K562 (cell line): ENCODE measurements at regions not wholly inside any gene's neighbourhood (a gene's known extent, or its start where the extent isn't known, plus 50 kb on each side); places are given as distances from the start of the nearest gene placed in this dataset.

Experiments used
- ATAC-seq: fragments of 200-7000 bp; cut with Tn5 transposase; 3 replicates; pipeline ENCODE4 v1.9.1; 2020; ENCODE audit warnings: moderate library complexity
- BruUV-seq: library from RNA; stranded (reverse); fragments of 400-500 nt; replicated peaks from 2 replicates; lab custom pipeline; 2021; lab: Mats Ljungman, UMichigan
- CTCF ChIA-PET: fragments of 300-600 bp; formaldehyde crosslinking; extraction: SDS; loops from one replicate; lab custom pipeline; 2021; ENCODE audit warnings: low intra/inter-chr PET ratio; lab: Yijun Ruan, JAX
- POLR2A ChIA-PET: fragments of 300-600, 350-650 bp; sonication (Branson Sonifier 250); formaldehyde crosslinking; extraction: SDS; loops from one replicate; lab custom pipeline; 2021; ENCODE audit warnings: antibody characterized with exemption, inconsistent platforms; lab: Yijun Ruan, JAX
- DNase-seq, 4 experiments: peaks; one replicate each; pipeline versions ENCODE4 v3.0.0 to v3.0.0-alpha.2; 2011 to 2018; ENCODE audit warnings: low spot score in 3 of 4, mixed read lengths in 3 of 4; ENCODE audit errors: extremely low read depth in 1 of 4
- FAIRE-seq: peaks from 2 replicates; lab custom pipeline; 2011; peaks lifted over from hg19 to GRCh38; lab: Jason Lieb, UNC
- H2AFZ ChIP-seq: 2 replicates; pipeline ENCODE4 v1.6.0; 2011; ENCODE audit warnings: low read depth, low read length, control low read depth, inconsistent platforms
- H3K27ac ChIP-seq: fragments of 200-600 bp; 3 replicates; pipeline ENCODE4 v1.8.0; 2011; ENCODE audit warnings: low read depth, mild to moderate bottlenecking, control low read depth, inconsistent platforms, low read length, moderate library complexity, mixed read lengths; ENCODE audit errors: extremely low read depth
- H3K27me3 ChIP-seq, 2 experiments: fragments of 300-600 bp in 1 of 2; 2 replicates in 1 of 2; 3 replicates in 1 of 2; pipeline versions ENCODE4 v1.6.0 to v1.8.0; 2011; ENCODE audit warnings: inconsistent platforms in 2 of 2, low read length in 2 of 2, mild to moderate bottlenecking in 1 of 2, mixed read lengths in 1 of 2, moderate library complexity in 1 of 2; ENCODE audit not compliant: control insufficient read depth in 2 of 2, insufficient read depth in 2 of 2
- H3K36me3 ChIP-seq: fragments of 300-600 bp; 3 replicates; pipeline ENCODE4 v1.8.0; 2011; ENCODE audit warnings: mild to moderate bottlenecking, low read length, inconsistent platforms; ENCODE audit not compliant: control insufficient read depth, insufficient read depth
- H3K4me1 ChIP-seq, 2 experiments: fragments of 200-600 bp in 1 of 2; replicated peaks in 1 of 2; 2 replicates in 1 of 2; 3 replicates in 1 of 2; pipeline versions ENCODE4 v1.5.1 to v1.8.0; 2011; ENCODE audit warnings: inconsistent platforms in 2 of 2, low read length in 2 of 2, mild to moderate bottlenecking in 1 of 2, mixed read lengths in 1 of 2, moderate library complexity in 1 of 2; ENCODE audit not compliant: control insufficient read depth in 2 of 2, insufficient read depth in 2 of 2
- H3K4me2 ChIP-seq: 2 replicates; pipeline ENCODE4 v1.6.1; 2011; ENCODE audit warnings: low read length, control low read depth, inconsistent platforms, mixed read lengths; ENCODE audit not compliant: insufficient read depth
- H3K4me3 ChIP-seq: fragments of 200-600 bp; sonication (generic), shearing (Covaris generic); 2 replicates; pipeline ENCODE4 v1.5.1; 2016; ENCODE audit warnings: control low read depth, inconsistent platforms
- H3K79me2 ChIP-seq: fragments of 200-600 bp; 3 replicates; pipeline ENCODE4 v1.8.0; 2011; ENCODE audit warnings: low read length, inconsistent platforms; ENCODE audit not compliant: control insufficient read depth, insufficient read depth
- H3K9ac ChIP-seq, 2 experiments: 2 replicates each; pipeline versions ENCODE4 v1.6.0 to v1.6.1; 2011; ENCODE audit warnings: low read depth in 2 of 2, low read length in 2 of 2, control low read depth in 1 of 2, inconsistent platforms in 1 of 2, mild to moderate bottlenecking in 1 of 2, mixed read lengths in 1 of 2; ENCODE audit not compliant: insufficient read depth in 1 of 2
- H3K9me1 ChIP-seq: one replicate; pipeline ENCODE4 v1.6.0; 2011; ENCODE audit warnings: inconsistent platforms, mild to moderate bottlenecking, low read length, moderate library complexity; ENCODE audit not compliant: control insufficient read depth, insufficient read depth
- H3K9me3 ChIP-seq: replicated peaks from 2 replicates; pipeline ENCODE4 v1.5.1; 2011; ENCODE audit warnings: low read depth, low read length, inconsistent platforms; ENCODE audit not compliant: control insufficient read depth, insufficient read depth
- H4K20me1 ChIP-seq: replicated peaks from 2 replicates; pipeline ENCODE4 v1.6.1; 2011; ENCODE audit warnings: low read length, inconsistent platforms, mixed read lengths; ENCODE audit not compliant: control insufficient read depth, insufficient read depth
- ARNT ChIP-seq, 2 experiments: fragments of 450-650 bp; IDR thresholded peaks; 2 replicates each; pipeline ENCODE4 v1.6.1; 2016; ENCODE audit warnings: mild to moderate bottlenecking in 1 of 2
- CAMTA2 ChIP-seq: fragments of 250-450 bp; sonication (Bioruptor Pico); conservative IDR thresholded peaks from 2 replicates; pipeline ENCODE4 v1.5.1; 2022
- CHD1 ChIP-seq: fragments of 200-600 bp; sonication (generic); IDR thresholded peaks from one replicate; pipeline ENCODE4 v1.6.1; 2012; ENCODE audit warnings: mild to moderate bottlenecking, moderate library complexity, low read length, inconsistent platforms
- DDX20 ChIP-seq: fragments of 450-650 bp; IDR thresholded peaks from 2 replicates; pipeline ENCODE4 v1.6.1; 2016; ENCODE audit warnings: missing genetic modification characterization, low read depth, mild to moderate bottlenecking, missing compliant biosample characterization, moderate library complexity
- IRF2 ChIP-seq: sonication (generic); formaldehyde crosslinking; IDR thresholded peaks from 2 replicates; pipeline ENCODE4 v1.8.1; 2022; ENCODE audit warnings: mild to moderate bottlenecking, missing genetic modification reagents
- NONO ChIP-seq, 2 experiments: fragments of 200-400 bp in 1 of 2; fragments of 450-650 bp in 1 of 2; formaldehyde crosslinking in 1 of 2; IDR thresholded peaks; 2 replicates each; pipeline ENCODE4 v1.6.1; 2017; ENCODE audit warnings: low read depth in 2 of 2, mild to moderate bottlenecking in 2 of 2, moderate library complexity in 2 of 2, low read length in 1 of 2
- PRPF4 ChIP-seq: fragments of 200-400 bp; formaldehyde crosslinking; IDR thresholded peaks from one replicate; pipeline ENCODE4 v1.6.1; 2017; ENCODE audit warnings: low read length, low read depth, mild to moderate bottlenecking; ENCODE audit not compliant: insufficient read depth, poor library complexity, severe bottlenecking
- TAF7 ChIP-seq: fragments of 450-650 bp; IDR thresholded peaks from 2 replicates; pipeline ENCODE4 v1.6.1; 2016; ENCODE audit warnings: missing genetic modification characterization, missing compliant biosample characterization
- XRCC4 ChIP-seq: IDR thresholded peaks from one replicate; pipeline ENCODE4 v1.6.1; 2011; ENCODE audit not compliant: insufficient read depth, insufficient read length; ENCODE audit errors: extremely low read depth
- ZBTB7A ChIP-seq: IDR thresholded peaks from 2 replicates; pipeline ENCODE4 v1.6.1; 2011; ENCODE audit warnings: low read depth, mild to moderate bottlenecking, low read length, moderate library complexity, borderline replicate concordance; ENCODE audit not compliant: control insufficient read depth
- WGBS: fragments of 100-300 bp; shearing (Covaris generic); methylation state at CpG from one replicate; pipeline ENCODE4 v1.1.6; 2016; ENCODE audit warnings: low coverage, mixed read lengths; ENCODE audit not compliant: insufficient coverage; ENCODE audit errors: missing lambda C conversion rate; 5-methylcytosine and 5-hydroxymethylcytosine counted together
- in situ Hi-C: fragments of 300-500 bp; cut with MboI; formaldehyde crosslinking; loops from 4 replicates; pipeline ENCODE4 v1.15.0; 2018; ENCODE audit warnings: inconsistent platforms, mixed read lengths
- intact Hi-C: fragments of 100-400 bp; cut with micrococcal nuclease; formaldehyde crosslinking; loops from 2 replicates; pipeline ENCODE4 v1.14.2; 2022
- TF ChIP-seq, protein P1 (sequence below): fragments of 450-650 bp; formaldehyde crosslinking; IDR thresholded peaks from 2 replicates; pipeline ENCODE4 v1.4.0; 2020; ENCODE audit warnings: mild to moderate bottlenecking, mixed read lengths
- TF ChIP-seq, protein P2 (sequence below), 2 experiments: fragments of 450-650 bp; IDR thresholded peaks; 2 replicates each; pipeline ENCODE4 v1.6.1; 2016
- TF ChIP-seq, protein P3 (sequence below): fragments of 150-350 bp; IDR thresholded peaks from 2 replicates; pipeline ENCODE4 v1.6.1; 2014; ENCODE audit warnings: low read depth, mild to moderate bottlenecking, low read length, borderline replicate concordance
- TF ChIP-seq, protein P4 (sequence below): sonication (generic); formaldehyde crosslinking; IDR thresholded peaks from 2 replicates; pipeline ENCODE4 v1.8.0; 2022; ENCODE audit warnings: mild to moderate bottlenecking, missing genetic modification reagents

DNA sequence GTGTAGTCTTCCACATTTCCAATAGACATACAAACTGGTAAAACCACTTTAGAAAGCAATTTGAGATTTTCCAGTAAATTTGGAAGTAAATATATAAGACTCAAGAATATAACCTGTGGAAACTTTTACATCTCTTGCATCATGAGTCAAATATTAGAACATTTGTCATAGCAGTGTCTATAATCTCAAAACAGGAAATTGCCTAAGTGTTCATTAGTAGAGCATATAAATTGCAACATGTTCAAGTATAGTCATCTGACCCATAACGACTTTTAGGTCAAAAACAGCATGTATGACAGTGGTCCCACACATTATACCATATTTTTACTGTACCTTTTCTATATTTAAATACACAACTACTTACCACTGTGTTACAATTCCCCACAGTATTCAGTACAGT is 555.9 kb upstream of the VRK2 start:
- H3K4me2 ChIP-seq, result no peak overlapping the region
- H3K4me3 ChIP-seq, result no peak overlapping the region
- 0% methylated on average over 1 of the region's 1 CpG for WGBS
- H3K27me3 ChIP-seq, result no peaks in the 10 kb centered on the region
- no peak overlapping the region for H2AFZ ChIP-seq
- in situ Hi-C loops, result no loop called here
- H3K9me3 ChIP-seq, result no peaks in the 10 kb centered on the region
- H3K27ac ChIP-seq, result no peak overlapping the region
- no peaks in the 10 kb centered on the region for H3K79me2 ChIP-seq
- intact Hi-C loops, result no loop called here
- H3K9me1 ChIP-seq, result no peaks in the 10 kb centered on the region
- FAIRE-seq, result no peak
- H4K20me1 ChIP-seq, result no peaks in the 10 kb centered on the region
- POLR2A ChIA-PET, result no interaction called here
- ATAC-seq, result no peak
- H3K9ac ChIP-seq, result no peak overlapping the region
- CTCF ChIA-PET, result no interaction called here
- BruUV-seq, result no TSS peak
- H3K36me3 ChIP-seq, result no peaks in the 10 kb centered on the region
- H3K4me1 ChIP-seq, result no peaks in the 10 kb centered on the region
- no peak for DNase-seq
- TF ChIP-seq TAF7 (tag) (no peak), NONO (IDR thresholded peaks at IDR 0.05; ENCODE audit: low read depth in 2 of 2, low read length in 1 of 2) (no peak), ARNT (IDR thresholded peaks at IDR 0.05) (no peak), IRF2 (no peak), DDX20 (tag) (no peak), PRPF4 (no peak), CHD1 (no peak), XRCC4 (no peak), CAMTA2 (CRISPR knock-in tag) (no peak), ZBTB7A (no peak)
- TF ChIP-seq, protein P1, sequence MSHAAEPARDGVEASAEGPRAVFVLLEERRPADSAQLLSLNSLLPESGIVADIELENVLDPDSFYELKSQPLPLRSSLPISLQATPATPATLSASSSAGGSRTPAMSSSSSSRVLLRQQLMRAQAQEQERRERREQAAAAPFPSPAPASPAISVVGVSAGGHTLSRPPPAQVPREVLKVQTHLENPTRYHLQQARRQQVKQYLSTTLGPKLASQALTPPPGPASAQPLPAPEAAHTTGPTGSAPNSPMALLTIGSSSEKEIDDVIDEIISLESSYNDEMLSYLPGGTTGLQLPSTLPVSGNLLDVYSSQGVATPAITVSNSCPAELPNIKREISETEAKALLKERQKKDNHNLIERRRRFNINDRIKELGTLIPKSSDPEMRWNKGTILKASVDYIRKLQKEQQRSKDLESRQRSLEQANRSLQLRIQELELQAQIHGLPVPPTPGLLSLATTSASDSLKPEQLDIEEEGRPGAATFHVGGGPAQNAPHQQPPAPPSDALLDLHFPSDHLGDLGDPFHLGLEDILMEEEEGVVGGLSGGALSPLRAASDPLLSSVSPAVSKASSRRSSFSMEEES (CRISPR knock-in tag), result no peak
- TF ChIP-seq, protein P2, sequence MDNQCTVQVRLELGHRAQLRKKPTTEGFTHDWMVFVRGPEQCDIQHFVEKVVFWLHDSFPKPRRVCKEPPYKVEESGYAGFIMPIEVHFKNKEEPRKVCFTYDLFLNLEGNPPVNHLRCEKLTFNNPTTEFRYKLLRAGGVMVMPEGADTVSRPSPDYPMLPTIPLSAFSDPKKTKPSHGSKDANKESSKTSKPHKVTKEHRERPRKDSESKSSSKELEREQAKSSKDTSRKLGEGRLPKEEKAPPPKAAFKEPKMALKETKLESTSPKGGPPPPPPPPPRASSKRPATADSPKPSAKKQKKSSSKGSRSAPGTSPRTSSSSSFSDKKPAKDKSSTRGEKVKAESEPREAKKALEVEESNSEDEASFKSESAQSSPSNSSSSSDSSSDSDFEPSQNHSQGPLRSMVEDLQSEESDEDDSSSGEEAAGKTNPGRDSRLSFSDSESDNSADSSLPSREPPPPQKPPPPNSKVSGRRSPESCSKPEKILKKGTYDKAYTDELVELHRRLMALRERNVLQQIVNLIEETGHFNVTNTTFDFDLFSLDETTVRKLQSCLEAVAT (IDR thresholded peaks at IDR 0.05), result no peak
- TF ChIP-seq, protein P3, sequence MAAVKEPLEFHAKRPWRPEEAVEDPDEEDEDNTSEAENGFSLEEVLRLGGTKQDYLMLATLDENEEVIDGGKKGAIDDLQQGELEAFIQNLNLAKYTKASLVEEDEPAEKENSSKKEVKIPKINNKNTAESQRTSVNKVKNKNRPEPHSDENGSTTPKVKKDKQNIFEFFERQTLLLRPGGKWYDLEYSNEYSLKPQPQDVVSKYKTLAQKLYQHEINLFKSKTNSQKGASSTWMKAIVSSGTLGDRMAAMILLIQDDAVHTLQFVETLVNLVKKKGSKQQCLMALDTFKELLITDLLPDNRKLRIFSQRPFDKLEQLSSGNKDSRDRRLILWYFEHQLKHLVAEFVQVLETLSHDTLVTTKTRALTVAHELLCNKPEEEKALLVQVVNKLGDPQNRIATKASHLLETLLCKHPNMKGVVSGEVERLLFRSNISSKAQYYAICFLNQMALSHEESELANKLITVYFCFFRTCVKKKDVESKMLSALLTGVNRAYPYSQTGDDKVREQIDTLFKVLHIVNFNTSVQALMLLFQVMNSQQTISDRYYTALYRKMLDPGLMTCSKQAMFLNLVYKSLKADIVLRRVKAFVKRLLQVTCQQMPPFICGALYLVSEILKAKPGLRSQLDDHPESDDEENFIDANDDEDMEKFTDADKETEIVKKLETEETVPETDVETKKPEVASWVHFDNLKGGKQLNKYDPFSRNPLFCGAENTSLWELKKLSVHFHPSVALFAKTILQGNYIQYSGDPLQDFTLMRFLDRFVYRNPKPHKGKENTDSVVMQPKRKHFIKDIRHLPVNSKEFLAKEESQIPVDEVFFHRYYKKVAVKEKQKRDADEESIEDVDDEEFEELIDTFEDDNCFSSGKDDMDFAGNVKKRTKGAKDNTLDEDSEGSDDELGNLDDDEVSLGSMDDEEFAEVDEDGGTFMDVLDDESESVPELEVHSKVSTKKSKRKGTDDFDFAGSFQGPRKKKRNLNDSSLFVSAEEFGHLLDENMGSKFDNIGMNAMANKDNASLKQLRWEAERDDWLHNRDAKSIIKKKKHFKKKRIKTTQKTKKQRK, result no peak
- TF ChIP-seq, protein P4, sequence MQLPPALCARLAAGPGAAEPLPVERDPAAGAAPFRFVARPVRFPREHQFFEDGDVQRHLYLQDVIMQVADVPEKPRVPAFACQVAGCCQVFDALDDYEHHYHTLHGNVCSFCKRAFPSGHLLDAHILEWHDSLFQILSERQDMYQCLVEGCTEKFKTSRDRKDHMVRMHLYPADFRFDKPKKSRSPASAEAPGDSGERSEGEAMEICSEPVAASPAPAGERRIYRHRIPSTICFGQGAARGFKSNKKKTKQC (CRISPR knock-in tag), result no peak
